ACHN (cell line): ENCODE measurements at regions not wholly inside any gene's neighbourhood (a gene's known extent, or its start where the extent isn't known, plus 50 kb on each side); places are given as distances from the start of the nearest gene placed in this dataset.

Source experiments
- DNase-seq: peaks from one replicate; pipeline ENCODE4 v3.0.0-alpha.2; 2015
- in situ Hi-C: cut with HindIII; loops from 2 replicates; pipeline ENCODE4 v1.10.0; 2017; ENCODE audit warnings: low sequenced_read_pairs, low pct_ligation_motif_present, low pct_unique_long_range_greater_than_20kb

DNA sequence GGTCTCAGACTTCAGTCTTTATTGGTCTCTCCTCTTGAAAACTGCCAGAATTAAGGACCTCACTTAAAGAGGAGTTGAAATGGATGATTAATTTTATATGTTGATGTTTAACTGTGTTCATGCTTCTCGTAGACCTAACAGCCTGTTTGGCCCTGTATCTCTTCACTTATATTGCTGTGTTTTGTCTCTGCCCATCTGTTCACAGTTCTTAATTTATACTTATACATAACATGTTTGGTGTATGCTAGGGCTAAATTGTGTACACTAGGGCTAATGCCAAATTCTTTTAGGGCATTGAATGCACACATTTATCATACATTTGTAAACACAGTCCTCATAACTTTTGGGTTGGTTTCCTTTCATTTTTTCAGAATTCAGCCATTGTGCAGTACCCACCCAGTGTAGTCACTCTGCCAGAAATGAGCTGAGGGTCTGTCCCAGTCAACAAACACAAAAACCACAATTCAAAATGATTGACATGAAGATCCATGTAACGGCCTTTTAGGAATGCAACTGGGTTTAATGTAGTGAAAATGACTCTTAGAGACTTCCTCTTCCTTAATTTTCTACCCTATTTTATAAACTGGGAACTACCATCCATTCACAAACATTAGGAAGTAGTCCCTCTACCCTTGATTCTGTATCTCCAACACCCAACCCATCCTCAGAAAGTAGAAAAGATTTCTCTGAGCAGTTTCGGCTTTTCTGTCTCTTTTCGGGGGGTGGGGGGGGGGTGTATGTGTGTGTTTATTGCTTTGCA is 668.8 kb upstream of the KLF4 start:
- in situ Hi-C loops: no loop called here
- no peak for DNase-seq

DNA sequence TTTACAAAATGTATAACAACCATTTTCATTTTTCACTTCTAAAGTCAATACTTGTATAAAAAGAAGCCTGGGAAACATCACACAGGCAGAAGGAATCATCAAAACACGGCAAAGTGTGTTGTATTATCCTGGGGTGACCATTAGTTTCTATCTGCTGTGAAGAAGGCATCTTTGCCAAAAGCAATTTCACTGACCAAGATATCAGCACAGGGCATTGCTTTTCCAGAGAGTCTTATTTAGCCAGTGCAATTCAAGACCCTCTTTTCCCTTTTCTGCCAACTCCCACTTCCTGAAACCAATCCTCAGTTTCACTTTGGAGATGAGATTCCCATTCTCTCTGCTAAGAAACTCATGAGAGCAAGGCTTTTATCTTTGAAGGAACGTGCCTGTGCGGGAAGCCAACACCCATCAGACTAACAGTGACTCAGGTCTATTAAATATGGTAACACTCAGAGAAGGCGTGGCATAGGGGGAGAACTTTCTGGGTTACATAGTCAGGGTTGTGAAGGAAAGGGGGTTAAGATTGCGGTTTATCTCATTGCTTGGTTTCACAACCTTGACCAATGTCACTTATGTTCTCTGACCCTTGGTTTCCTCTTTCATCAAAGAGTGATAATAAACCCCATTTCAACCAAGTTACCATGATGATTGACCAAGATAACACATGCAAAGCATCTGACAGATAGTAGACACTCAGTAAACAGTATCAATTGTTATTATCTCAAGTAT is 666.9 kb upstream of the KLF4 start:
- in situ Hi-C loops: no loop called here
- no peak for DNase-seq

DNA sequence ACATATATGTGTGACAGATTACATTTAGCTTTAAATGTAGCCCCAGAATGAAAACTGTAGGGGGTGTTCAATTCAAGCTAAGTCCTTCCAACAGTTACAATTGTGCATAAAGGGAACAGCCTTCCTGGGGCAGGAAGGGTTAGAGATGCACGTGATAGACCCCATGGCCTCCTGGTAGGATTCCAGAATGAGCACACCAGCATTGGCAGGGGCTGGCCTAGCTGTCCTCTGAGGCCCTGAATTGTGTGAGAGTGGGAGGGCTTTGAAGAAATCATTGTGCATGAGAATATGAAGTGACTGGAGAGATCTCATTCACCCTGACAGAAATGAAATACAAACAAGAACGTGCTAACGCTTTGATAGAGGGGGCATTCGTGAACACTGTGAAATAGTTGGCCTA is 663.8 kb upstream of the KLF4 start:
- no peak for DNase-seq
- in situ Hi-C loops: no loop called here

DNA sequence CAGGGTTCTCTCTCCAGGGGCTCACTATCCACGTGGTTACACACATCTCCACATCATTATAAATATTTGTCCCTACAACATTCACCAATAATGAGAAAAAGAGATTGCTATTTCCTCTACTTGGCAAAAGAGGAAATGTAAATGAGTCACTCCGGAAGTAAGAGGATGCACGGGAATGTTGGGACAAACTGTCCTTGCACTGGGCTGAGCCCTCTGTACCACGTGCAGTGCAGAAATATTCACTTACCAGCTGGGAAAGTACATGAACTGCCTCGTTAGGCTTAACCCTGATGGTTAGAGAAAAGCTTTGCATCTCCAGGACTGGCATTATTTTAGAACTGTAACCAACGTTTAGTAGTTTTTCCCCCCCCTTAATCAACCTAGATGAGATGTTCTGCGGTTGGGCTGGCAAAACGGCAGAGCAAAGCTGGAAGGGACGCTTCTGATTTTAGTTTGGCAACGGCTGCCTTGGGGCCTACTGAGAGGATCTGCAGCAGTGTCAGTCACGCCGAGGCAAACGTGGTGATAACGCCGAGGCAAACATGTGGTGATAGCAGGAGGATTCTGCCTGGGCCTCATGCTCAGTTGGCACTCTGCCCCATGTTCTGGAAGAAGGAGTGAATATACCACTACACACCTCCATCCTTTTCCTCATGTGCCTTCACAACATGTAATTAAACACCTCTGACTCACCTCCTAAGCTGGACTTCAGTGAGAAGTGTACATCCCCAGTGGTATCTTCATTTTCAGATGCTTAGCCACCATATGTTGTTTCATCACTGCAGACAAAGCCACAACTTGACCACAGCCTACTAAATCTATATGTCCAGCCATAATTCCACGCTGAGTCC is 661.4 kb upstream of the KLF4 start:
- no peak for DNase-seq
- in situ Hi-C loops: no loop called here

DNA sequence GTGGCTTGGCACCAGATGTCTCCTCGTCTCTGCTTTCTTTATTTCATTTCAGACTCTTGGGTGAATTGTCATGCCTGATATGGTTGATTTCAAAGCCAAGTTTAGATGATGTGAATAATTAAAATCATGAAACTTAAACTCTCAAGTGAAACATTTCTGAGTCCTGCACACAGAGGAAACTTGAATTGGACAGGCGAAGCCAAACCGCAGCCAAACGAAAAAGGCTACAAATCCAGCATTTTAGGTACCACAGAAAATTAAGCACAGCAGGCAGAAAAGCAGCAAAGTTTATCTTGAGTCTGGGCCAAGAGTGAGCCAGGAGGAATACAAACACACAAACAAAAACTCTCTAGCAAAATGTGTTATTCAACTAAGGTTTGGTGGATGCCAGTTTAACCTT is 659.8 kb upstream of the KLF4 start:
- in situ Hi-C loops: no loop called here
- no peak for DNase-seq

DNA sequence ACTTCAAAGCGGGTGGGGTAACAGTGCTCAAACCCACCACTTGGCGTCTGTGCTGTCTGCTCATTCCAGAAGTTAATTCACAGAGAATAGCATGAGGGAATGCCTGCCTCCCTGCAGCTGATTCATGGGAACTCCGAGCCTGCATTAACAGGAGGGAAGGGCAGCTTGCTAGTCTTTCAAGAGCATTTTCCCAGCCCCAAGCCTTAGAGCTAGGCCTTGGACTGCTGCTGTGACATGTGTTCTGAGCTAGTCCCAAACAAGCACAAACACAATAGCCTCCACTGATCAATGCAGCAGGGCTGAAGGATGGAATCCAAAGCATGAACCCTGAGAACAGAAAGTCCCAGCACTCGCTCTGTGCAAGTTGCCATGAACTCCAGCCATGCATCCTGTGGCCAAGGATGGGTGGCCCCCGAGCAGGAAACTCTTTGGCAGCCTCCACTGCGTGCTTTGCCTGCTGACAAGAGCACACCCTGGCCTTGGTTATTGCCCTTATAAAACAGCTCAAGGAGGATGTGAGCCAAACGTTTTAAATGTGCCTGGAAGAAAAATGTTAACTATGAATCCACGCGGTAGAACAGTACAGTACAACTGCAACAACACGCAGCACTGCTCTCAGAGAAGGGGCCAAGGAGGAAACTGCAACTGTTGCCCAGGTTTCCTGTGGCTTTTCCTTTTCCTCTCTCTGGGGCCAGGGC is 653.1 kb upstream of the KLF4 start:
- in situ Hi-C loops: no loop called here
- DNase-seq: no peak

DNA sequence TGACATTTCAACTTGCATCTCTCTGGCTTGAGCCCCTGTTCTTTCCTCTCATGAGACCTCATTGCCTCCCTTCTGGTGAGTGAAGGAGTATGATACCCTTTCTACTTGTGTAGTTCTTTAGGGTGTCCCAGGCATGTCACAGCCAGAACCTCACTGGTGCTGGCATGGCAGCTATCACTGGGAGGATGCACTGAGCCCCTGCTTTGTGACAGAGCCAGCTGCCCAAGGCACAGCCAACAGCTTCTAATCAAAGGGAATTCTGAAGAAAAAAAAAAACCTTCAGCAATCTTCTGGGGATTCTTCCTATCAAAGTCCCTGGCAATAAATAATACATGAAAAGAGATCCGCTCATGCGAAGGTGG is 652.6 kb upstream of the KLF4 start:
- in situ Hi-C loops: no loop called here
- no peak for DNase-seq

DNA sequence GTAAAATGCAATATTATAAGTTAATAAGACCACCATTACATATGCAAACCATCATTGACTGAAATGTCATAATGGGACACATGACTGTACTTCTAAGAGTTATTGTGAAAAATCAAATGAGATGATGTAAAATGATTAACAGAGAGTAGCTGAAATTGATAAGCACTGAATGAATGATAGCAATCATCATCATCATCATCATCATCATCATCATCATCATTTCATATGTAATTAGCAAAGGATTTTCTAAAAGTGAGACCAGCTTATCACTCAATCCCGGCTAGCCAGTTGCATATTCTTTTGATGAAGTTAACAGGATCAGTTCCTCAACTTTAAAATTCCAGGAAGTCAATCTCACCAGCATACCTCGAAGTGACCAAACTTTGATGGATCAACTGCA is 650.3 kb upstream of the KLF4 start:
- in situ Hi-C loops: no loop called here
- no peak for DNase-seq

DNA sequence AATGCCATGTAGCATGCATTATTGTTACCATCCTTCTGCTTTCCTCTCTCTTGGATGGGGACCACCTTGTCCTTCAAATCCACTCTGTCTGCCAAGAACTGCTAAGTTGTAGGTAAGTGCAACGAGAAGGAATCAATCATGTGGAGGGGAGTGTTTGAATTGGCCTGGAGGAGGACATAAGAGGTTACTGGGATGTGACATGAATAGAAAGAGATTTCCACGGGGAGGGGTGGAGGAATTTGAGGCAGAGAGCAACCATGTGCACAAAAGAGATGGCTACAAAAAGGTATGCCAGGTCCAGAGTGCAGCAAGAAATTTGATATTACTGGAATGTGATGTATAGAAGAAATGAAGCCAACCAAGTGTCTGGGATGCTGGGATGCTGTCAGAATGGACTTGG is 648.9 kb upstream of the KLF4 start:
- no peak for DNase-seq
- in situ Hi-C loops: no loop called here

DNA sequence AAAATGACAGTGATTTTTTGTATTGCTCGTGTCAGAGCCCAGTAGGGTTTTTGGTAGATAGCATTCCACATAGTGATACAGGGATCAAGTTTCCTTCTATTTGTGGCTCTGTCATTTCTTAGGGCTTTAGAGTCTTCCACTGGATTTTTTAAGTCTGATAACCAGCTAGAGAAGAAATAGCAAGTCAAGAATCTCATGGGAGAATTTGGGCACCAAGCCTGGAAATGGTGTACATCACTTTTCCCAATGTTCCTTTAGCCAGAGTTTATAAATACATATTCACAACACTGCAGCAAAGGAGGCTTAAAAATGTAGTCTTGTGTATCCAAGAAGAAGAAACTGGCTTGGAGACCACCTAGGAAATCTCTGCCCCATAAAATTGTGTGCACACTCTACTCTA is 647.1 kb upstream of the KLF4 start:
- in situ Hi-C loops: no loop called here

DNA sequence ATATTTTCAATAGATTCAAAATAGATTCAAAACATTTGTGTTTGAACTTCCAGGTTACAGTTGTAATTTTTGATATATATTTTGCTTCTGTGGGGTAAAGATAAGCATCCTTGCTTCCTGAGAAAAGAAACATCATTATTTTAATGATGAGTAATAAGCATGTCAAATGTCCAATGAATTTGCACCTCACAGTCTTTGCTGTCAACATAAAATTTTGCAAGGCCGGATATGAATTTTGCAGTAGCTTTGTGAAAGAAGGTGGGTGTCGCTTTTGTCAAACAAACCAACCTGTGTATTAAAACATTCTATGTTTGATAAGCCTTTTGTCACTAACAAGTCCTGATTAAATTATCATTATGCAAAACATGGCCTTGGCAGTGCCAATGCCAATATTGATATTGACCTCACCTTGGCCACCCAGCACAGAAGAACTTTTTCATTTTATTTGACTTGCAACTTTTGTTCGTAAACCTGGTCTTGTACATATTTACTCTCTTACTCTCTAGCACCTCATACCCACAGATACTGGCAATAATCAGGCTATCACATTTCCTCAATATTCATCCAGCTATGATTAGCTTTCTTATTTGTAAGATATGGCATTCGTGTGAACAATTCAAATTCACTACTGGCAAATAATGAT is 645.0 kb upstream of the KLF4 start:
- in situ Hi-C loops: no loop called here
- no peak for DNase-seq

More for the DNA sequence above, 647.1 kb upstream of the KLF4 start:
- DNase-seq: no peak

DNA sequence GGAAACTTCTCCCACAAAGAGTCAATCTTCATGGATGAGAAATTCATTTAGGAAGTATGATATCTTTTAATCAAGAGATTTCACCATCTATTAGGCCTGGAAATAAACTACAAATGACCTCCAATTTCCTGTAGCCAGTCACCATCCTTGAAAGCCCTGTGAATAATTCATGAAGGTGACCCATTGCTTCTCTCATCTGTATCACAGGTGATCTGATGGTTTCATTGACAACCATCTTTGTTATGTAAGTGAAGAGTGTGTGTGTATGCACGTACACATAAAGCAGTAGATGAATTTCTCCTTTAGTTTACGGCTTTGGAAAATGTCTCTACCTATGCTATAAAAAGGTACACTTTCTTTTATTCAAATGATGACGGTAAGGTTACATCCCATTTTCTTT is 644.1 kb upstream of the KLF4 start:
- no peak for DNase-seq
- in situ Hi-C loops: no loop called here

DNA sequence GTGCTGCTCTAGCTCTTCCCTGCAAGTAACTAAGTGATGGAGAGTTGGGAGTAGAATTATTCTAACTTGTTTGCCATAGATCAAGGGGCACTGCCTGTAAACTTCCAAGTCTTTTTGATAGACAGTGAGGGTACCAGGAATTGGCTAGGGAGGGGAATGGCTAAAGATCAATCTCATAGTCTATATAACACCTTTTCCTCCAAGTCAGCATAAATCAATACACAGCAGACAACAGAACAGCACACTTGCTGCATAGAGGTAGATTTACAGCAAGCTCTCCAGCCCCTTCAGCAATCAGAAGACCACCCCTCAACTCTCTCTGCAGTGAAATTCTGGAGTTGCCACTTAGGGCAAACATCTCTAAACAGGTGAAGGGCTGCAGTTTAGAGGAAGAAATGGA is 643.5 kb upstream of the KLF4 start:
- in situ Hi-C loops: no loop called here
- no peak for DNase-seq

DNA sequence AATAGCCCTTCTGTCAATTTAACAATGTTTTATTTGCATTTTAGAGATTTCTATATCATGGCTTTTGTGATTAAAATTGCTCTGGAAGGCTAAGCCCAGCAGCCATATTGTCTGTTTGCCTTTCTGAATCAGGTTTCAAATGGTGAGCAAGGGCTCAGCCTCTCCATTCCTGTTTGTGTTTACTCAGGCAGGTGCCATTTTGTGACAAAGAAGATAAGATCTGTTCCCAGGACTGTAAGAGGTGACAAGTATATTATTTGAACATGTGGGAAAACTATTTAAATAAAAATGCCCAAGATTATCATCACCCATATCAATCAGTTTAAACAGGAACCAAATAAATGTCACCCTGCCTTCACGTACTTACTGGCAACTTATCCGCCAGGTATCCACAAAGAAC is 641.3 kb upstream of the KLF4 start:
- no peak for DNase-seq

DNA sequence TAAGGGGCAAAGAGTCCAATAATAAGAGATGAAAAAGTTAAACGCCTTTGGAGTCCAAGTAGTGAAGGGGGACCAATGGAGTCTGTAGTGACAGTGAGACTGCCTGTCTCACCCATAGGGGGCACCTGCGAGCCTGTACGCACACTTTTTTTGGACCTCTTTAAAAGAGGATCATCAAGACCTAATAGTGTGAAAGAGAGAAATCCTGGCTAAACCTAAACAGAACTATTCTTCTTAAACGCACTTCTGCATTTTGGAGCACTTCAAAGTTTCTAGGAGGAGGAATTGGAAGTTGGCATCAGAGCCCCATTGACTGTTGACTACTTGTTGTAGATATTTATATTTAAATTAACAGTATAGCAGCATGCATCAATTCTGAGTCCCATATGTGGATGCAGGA is 636.1 kb upstream of the KLF4 start:
- peak; percentile 3 for DNase-seq

More for the DNA sequence above, 641.3 kb upstream of the KLF4 start:
- in situ Hi-C loops: no loop called here

DNA sequence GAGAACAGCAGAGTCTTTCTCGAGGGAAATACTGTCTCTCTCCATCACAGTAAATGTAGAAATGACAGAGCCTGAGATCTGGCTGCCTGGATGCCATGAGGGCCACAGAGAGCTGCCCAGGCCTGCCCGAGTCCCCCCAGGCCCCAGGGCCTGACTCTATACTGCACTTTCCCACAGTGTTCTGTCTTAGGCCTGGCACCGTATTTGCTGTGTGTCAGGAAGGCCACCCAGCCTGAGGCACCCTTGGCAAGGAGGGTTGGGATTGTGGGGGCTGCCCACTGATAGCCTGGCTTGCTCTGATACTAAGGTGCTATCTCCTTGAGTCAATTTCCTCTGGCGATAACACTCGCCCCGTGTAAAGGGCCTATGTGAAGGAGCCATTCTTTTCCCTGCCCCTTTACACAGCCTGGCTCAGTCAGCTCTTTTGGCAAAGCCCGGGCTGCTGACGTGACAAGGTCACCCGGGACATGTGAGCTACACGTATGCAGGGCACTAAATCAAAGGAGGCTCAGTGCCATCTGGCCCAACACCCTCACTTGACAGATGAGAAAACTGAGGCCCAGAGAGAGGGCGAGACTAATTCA is 630.1 kb upstream of the KLF4 start:
- in situ Hi-C loops: no loop called here
- no peak for DNase-seq

More for the DNA sequence above, 636.1 kb upstream of the KLF4 start:
- in situ Hi-C loops: no loop called here

DNA sequence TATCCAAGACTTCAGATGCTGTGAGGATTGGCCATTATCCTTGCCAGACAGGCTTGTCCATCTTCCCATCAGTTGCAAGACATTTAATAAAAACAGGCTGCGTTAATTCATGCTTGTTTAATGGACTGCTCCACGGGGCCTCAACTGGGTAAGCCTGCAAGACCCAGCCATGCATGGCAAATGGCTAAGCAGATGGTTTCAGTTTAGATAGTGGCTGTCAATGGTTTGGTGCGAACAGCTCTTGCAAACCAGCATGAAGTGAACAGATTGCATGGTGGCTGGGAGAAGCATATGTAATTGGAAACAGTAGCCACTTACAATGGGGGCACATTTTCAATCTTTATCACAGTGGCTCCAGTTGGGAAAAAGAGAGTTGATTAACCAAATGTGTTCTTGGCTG is 628.2 kb upstream of the KLF4 start:
- no peak for DNase-seq
- in situ Hi-C loops: no loop called here

DNA sequence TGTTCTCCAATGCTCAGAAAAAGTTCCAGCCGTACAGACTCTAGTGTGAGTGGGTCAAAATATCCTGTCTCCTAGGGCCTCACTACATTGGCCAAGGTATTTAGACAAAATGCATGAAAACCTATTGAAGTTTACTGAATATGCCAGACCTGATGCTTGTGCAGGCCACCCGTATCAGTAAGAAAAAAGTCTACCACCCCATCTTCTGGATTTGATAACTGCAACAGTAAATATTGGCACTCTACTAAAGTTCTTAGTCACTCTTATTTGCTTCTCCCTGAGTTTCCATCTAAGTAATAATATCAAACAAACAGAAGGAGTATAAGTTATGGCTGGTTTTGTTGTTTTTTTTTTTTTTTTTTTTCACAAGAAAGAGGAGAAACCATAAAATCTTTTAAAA is 627.7 kb upstream of the KLF4 start:
- in situ Hi-C loops: no loop called here
- DNase-seq: no peak
